GM18499 (cell line): ENCODE measurements at regions not wholly inside any gene's neighbourhood (a gene's known extent, or its start where the extent isn't known, plus 50 kb on each side); places are given as distances from the start of the nearest gene placed in this dataset.

Experiments
- ATAC-seq: cut with Tn5 transposase; IDR thresholded peaks from one replicate; pipeline ENCODE4 v1.9.1; 2021; ENCODE audit warnings: moderate number of reproducible peaks; ENCODE audit not compliant: insufficient read depth, unreplicated experiment

DNA sequence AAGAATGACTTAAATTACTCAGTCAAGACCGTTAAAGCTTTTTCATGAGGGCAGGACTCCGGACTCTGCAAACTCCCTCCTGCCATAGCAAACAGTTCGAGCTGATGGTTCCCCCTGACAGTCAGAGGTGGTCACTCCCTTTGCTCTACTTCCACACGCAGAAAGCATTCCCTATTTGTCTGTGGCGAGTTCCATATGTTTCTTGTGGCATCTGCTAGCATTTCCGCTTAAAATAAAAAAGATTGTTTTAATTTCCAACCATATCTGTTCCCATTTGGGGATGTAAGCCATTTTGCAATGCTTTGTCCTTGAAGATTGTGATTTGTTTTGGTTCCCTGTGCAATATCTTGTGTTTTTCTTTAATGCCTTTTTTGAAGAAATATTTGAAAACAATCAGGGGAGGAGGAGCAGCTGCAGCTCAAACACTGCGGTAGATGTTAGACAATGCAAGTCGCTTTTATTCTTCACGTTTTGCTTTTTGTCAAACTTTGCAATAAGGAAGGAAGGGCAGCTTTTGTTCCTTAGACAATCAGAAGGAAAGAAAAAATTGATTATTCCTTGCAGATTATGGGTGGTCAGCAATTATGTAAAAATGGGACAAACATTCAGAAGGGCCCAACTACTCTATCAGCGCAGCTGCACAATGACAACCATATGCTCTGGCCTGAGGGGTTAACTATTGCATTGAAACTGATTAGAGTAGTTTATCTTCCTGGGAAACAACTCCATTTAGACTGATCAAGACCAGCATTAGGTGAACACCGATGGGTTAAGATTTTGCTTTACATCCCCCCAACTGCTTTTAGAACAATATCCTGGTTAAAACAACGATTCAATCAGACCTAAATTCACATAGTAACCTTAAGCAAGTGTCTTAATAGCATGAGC lies 425.8 kb upstream of the NRP1 start:
- ATAC-seq, result no peak

- no peak for ATAC-seq
Measured at GRCh38 chr10:33759191-33759590, 424.7 kb upstream of the NRP1 start.

- ATAC-seq, result no peak
Measured at GRCh38 chr10:33758299-33758698, 423.8 kb upstream of the NRP1 start.

DNA sequence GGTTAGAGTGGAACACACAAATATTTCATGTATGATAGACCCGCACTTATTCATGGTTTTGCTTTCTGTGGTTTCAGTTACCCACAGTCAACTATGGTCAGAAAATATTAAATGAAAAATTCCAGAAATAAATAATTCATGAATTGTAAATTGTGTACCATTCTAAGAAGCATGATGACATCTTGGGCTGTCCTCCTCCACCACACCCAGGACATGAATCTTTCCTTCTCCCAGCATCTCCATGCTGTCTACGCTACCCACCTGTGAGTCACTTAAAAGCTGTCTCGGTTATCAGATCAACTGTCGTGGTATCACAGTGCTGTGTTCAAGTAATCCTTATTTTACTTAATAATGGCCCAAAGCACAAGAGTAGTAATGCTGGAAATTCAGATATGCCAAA lies 419.6 kb upstream of the NRP1 start:
- ATAC-seq, result no peak

- no peak for ATAC-seq
Measured at GRCh38 chr10:33753389-33753788, 418.9 kb upstream of the NRP1 start.

GRCh38 chr10:33749790-33750189 lies 415.3 kb upstream of the NRP1 start:
- no peak for ATAC-seq

DNA sequence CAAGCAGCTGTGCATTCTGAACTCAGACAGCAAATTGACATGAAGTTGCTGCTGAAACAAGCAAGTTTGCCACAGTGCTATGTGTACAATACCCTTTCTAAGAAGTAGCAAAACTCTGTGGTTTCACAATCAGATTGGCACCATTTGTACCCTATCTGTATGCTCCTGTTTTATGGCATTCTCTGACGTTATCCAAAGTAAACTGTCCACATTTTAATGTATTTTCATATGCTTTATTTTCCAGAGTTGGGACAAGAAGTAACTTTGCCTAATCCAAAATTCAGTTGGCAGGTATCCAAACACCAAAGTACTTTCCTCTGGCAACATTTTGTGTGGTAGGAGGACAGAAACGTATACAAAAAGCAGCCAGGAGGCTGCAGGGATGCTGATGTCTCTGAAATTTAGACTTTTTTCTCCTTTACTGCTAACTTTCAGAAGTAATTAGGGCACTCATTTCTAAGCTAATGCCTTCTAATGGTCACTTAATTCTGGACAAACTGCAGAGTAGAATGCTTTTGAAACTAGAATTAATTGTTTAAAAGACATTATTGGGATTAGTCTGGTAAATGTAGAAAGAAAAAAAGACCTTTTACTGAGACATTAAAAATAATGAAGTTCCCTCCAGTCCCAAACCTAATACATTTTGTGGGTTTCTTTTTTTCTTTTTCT lies 414.7 kb upstream of the NRP1 start:
- ATAC-seq, result no peak

DNA sequence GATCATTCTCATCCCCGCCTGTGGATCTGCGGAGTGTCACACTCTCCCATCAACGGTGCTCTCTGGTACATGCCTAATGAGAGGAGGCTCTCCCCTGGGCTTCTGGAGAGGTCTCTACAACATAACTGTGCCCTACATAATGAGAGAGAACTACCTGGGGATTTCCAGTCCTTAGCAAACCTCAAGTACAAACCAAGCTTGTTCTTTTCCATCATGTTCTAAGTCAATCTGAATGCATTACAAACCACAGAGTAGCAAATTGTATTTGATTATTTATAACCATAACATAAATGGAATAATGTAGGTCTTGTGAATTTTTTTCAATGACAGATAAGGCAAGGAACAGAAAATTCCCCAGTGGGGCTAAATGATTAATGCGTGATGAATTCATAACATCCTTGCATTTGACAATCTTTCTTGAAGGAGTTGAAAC lies 412.4 kb upstream of the NRP1 start:
- no peak for ATAC-seq

DNA sequence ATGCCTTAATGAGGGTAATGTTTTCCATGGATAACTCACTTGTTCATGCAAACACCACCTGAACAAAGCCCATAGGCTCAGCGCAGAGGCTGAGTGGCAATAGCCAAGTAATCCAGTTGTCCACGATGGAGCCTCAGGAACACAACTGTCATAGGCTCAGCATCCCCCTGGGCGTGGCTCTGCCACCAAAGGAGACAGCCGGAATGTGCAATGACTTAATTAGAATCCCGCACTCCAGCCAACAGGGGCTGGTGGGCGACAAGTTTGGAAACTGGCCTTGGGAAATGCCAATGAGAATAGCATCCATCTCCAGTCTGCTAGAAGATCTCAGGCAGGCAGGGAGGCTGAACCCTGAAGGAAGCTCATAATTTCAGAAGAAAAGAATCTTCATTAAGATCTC lies 411.7 kb upstream of the NRP1 start:
- ATAC-seq, result no peak

DNA sequence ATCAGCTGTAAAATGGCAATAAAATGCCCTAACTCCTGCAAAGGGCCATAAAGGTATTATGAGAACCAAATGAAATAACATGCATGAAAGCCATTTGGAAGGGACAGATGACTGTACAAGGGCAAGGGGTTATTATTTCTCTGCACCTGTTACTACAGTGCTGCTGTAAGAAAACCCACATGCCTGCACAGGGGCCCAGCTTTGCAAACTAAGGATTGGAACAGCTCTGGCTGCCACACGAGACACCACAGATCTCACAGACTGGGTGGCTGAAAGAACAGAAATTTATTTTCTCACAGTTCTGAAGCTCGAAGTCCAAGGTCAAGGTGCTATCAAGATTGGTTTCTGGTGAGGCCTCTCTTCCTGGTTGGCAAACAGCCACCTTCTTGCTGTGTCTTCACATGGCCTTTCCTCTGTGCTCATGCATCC lies 409.0 kb upstream of the NRP1 start:
- ATAC-seq, result no peak

DNA sequence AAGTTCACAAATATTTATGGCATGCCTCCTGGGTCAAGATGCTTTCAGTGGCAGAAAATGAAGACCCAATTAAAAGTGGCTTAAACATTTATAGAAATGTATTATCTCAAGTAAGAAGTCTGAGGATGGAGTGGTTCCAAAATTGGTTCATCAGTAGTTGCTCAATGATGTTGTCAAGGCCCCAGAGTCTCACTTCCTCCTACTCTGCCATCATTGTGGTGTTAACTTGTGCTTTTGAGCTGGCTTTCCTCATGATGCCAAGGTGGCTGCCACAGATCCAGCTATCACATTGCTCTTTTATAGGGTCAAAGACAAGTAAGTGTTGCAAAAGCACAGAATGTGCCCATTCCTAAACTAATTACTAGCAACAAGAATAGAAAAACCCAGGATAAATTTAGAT lies 404.6 kb upstream of the NRP1 start:
- ATAC-seq, result no peak

DNA sequence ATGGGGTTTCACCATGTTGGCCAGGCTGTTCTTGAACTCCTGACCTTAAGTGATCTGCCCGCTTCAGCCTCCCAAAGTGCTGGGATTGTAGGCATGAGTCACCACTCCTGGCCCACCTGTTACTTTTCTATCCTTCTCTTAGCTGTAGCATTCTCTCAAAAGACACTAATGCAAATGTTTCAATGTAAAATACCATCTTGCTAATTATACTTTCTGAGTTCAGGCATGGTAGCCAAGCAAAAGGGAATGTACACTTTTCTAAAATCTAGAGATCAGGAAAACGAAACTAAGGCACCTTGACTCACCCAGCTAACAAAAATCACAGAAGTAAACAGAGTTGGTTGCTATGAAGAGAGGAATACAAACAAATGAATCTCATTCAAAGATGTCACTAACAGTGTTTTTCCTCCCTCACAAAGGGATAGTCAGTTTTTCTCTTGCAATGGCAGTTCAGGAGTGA lies 401.0 kb upstream of the NRP1 start:
- ATAC-seq, result no peak

DNA sequence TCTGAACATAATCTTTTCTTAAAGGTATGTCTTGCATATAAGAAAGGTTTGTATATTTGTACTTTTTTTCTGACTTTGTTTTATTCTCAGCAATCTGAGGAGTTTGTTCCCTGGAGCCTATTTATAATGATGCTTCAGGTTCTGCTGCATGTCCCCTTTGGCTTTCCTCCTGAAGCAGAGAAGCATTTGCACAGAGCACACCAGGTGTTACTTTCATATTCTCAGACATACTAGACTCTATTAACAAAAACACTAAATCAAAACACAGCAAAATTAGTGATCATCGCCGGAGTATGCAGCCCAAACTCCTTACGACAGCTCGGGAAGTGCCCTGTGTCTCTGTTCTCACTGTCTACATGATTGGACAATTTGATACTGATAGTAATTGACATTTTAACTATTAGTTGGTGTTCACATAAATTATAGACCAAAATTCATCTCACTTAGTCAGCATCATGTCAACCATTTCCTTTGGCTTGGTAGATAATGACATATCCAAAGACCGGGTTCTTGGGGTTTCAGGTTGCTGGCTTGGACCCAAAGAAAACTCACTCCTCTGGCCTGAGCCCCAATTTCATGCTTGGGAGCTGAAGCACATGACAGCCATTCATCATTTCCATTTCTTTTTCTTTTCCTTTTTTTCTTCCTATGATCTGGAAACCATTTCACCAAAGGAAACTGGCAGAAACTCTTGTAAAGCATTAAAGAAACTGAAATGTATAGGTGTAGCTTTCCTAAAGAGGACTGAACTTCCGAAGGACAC lies 400.1 kb upstream of the NRP1 start:
- no peak for ATAC-seq

GRCh38 chr10:33733058-33733457 lies 398.6 kb upstream of the NRP1 start:
- ATAC-seq, result no peak

- no peak for ATAC-seq
Measured at GRCh38 chr10:33732161-33732680, 397.8 kb upstream of the NRP1 start.

GRCh38 chr10:33731322-33731721 lies 396.9 kb upstream of the NRP1 start:
- ATAC-seq, result no peak

DNA sequence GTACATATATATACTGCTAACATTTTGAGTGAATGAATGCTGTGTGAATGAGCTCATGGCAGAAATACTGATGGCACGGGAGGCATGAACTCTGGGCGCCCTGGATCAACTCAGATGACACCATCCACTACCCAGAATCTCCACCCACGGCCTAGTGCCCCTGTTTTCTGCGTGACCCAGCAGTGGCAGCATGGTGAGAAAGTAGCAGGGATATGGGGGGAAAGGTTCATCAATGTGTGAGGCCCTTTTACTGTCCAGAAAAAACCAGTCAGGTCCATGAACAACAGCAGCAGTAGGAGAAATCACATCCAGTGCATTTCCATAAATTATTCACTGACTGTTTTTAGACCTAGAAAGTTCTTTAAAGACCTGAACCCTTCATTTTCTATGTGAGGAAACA lies 391.0 kb upstream of the NRP1 start:
- no peak for ATAC-seq

DNA sequence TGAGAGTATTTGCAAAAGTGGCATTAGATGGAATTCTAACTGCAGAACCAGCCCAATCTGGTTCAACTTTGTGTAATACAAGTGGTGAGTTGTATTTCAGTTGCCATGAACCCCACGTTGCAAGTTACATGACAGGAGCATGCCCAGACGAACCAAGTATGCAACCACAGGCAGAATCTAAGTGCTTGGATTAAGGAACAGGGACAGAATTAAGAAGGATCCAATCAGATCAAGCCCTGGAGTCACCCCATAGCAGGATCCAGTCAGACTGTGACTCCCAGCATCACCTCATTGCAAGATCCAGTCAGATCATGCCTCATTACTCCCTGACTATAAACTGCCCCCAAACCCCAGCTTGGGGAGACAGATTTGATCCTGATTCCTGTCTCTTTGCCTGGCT lies 388.7 kb upstream of the NRP1 start:
- ATAC-seq, result no peak

DNA sequence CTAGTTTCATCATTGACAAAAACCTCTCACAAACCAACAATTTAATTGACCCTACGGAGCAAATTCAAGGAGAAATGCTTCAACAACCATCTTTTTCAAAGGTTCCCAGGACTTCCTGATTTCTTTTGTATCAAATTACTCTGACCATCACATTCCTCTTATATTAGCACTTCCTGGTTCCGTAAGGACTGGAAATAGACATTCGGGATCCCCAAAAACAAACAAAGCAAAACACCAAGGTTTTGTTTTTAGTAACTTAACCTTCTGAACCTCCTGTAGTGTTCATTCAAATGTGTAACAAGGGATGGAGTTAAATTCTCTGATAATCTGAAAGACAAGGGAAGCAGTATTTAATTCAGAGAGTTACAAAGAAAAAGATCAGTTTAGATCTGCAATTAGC lies 387.6 kb upstream of the NRP1 start:
- no peak for ATAC-seq

GRCh38 chr10:33721509-33721908 lies 387.0 kb upstream of the NRP1 start:
- ATAC-seq, result no peak

DNA sequence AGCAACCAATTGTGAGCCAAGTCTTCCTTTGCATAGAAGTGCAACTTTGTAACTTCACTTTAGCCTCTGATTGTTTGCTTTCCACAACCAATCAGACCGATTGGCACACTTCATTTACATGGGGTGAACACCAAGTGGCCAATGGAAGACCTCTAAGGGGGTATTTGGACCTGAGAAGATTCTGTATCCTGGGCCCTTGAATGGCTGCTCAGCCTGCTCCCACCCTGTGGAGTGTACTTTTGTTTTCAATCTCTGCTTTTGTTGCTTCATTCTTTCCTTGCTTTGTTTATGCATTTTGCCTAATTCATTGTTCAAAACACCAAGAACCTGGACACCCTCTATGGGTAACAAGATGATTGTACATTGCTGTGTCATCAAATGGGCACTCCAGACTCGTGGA lies 385.7 kb upstream of the NRP1 start:
- ATAC-seq, result no peak
